Trophoblast cell (in vitro differentiated cells and primary cell): ENCODE measurements at regions not wholly inside any gene's neighbourhood (a gene's known extent, or its start where the extent isn't known, plus 50 kb on each side); places are given as distances from the start of the nearest gene placed in this dataset.

Experiments
- DNase-seq, 2 donors: peaks; one replicate each; pipeline ENCODE4 v3.0.0-alpha.2; 2016
- H2AFZ ChIP-seq: 2 replicates; pipeline ENCODE4 v1.6.1; 2013; ENCODE audit warnings: low read length, moderate library complexity, mild to moderate bottlenecking; ENCODE audit not compliant: insufficient read depth, poor library complexity
- H2AK5ac ChIP-seq: 2 replicates; pipeline ENCODE4 v1.6.1; 2013; ENCODE audit warnings: mild to moderate bottlenecking, low read length
- H2BK120ac ChIP-seq: 2 replicates; pipeline ENCODE4 v1.6.1; 2013; ENCODE audit warnings: low read length, mild to moderate bottlenecking, moderate library complexity; ENCODE audit not compliant: insufficient read depth, poor library complexity
- H2BK12ac ChIP-seq: 2 replicates; pipeline ENCODE4 v1.6.1; 2013; ENCODE audit warnings: mild to moderate bottlenecking, low read length, moderate library complexity
- H2BK5ac ChIP-seq: 2 replicates; pipeline ENCODE4 v1.6.1; 2013; ENCODE audit warnings: low read length, low read depth, moderate library complexity, mild to moderate bottlenecking; ENCODE audit not compliant: poor library complexity
- H3K14ac ChIP-seq: 2 replicates; pipeline ENCODE4 v1.6.1; 2013; ENCODE audit warnings: mild to moderate bottlenecking, low read length
- H3K18ac ChIP-seq: 2 replicates; pipeline ENCODE4 v1.6.1; 2013; ENCODE audit warnings: mild to moderate bottlenecking, low read length
- H3K23ac ChIP-seq: 2 replicates; pipeline ENCODE4 v1.6.1; 2013; ENCODE audit warnings: low read length
- H3K27ac ChIP-seq: 2 replicates; pipeline ENCODE4 v1.5.1; 2013; ENCODE audit warnings: low read depth, mild to moderate bottlenecking, inconsistent platforms, low read length, moderate library complexity
- H3K27me3 ChIP-seq: 2 replicates; pipeline ENCODE4 v1.6.1; 2013; ENCODE audit warnings: inconsistent platforms, mild to moderate bottlenecking, low read length, moderate library complexity; ENCODE audit not compliant: insufficient read depth
- H3K36me3 ChIP-seq, 2 experiments: 1 replicate in 1 of 2; 2 replicates in 1 of 2; pipeline ENCODE4 v1.6.1; 2013; ENCODE audit warnings: low read length in 2 of 2, mild to moderate bottlenecking in 2 of 2, moderate library complexity in 1 of 2; ENCODE audit not compliant: insufficient read depth in 2 of 2, control insufficient read depth in 1 of 2
- H3K4ac ChIP-seq: 2 replicates; pipeline ENCODE4 v1.6.1; 2013; ENCODE audit warnings: low read depth, mild to moderate bottlenecking, low read length, moderate library complexity
- H3K4me1 ChIP-seq, 2 experiments: 1 replicate in 1 of 2; 2 replicates in 1 of 2; pipeline ENCODE4 v1.6.1; 2013; ENCODE audit warnings: low read length in 2 of 2, mild to moderate bottlenecking in 2 of 2, moderate library complexity in 1 of 2; ENCODE audit not compliant: insufficient read depth in 2 of 2, control insufficient read depth in 1 of 2
- H3K4me2 ChIP-seq: 2 replicates; pipeline ENCODE4 v1.6.1; 2013; ENCODE audit warnings: inconsistent platforms, mild to moderate bottlenecking, low read length, moderate library complexity
- H3K4me3 ChIP-seq: 2 replicates; pipeline ENCODE4 v1.5.1; 2013; ENCODE audit warnings: mild to moderate bottlenecking, low read depth, low read length, inconsistent platforms
- H3K79me1 ChIP-seq: one replicate; pipeline ENCODE4 v1.6.1; 2013; ENCODE audit warnings: low read length
- H3K79me2 ChIP-seq: 2 replicates; pipeline ENCODE4 v1.6.1; 2013; ENCODE audit warnings: low read length, mild to moderate bottlenecking; ENCODE audit not compliant: control insufficient read depth, insufficient read depth, poor library complexity
- H3K9ac ChIP-seq: 2 replicates; pipeline ENCODE4 v1.6.1; 2013; ENCODE audit warnings: mild to moderate bottlenecking, low read length
- H3K9me3 ChIP-seq: 2 replicates; pipeline ENCODE4 v1.6.1; 2013; ENCODE audit warnings: low read depth, mild to moderate bottlenecking, control low read depth, inconsistent platforms, low read length; ENCODE audit not compliant: insufficient read depth
- H4K12ac ChIP-seq: 2 replicates; pipeline ENCODE4 v1.6.1; 2013; ENCODE audit warnings: low read depth, mild to moderate bottlenecking, low read length, moderate library complexity
- H4K8ac ChIP-seq: 2 replicates; pipeline ENCODE4 v1.6.1; 2013; ENCODE audit warnings: low read depth, mild to moderate bottlenecking, low read length, moderate library complexity
- H4K91ac ChIP-seq: one replicate; pipeline ENCODE4 v1.6.1; 2013; ENCODE audit warnings: low read depth, mild to moderate bottlenecking, low read length, moderate library complexity
- WGBS: extraction: QIAGEN DNeasy Blood & Tissue Kit; methylation state at CpG from one replicate; pipeline ENCODE4 v1.1.7; 2013; ENCODE audit warnings: missing lambda C conversion rate; ENCODE audit not compliant: insufficient read length, insufficient coverage; ENCODE audit errors: extremely low coverage; 5-methylcytosine and 5-hydroxymethylcytosine counted together

DNA sequence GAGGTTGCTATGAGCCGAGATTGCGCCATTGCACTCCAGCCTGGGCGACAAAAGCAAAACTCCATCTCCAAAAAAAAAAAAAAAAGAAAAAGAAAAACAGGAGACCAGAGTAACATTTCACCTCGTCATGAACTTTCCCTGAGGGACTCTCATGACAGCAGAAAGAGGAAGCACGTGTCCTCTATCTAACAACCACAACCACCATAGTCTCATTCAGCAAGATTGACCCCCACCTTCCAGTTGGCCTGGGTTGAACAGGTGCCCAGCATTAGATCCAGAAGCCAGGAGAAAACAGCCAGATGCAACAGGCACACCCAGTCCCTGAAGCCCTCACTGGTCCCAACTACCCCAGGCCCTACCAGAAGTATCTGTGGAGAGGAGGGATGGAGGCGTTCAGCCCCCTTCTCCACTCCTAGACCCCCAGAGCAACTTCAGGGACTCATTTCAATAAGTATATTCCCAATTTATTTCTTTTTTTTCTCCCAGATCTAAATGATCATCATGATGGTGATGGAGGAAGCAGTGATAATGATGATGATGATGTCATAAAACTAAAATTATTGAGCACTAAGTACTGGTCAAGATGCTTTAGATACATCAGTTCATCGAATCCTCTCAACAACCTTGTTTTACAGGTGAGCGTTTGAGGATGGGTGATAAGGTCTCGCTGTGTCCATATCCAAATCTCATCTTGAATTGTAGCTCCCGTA is 235.0 kb downstream of the EFCAB11 start:
- Histone ChIP-seq H3K27ac (no peak overlapping the region), H3K27me3 (no peaks in the 10 kb centered on the region), H3K79me1 (no peaks in the 10 kb centered on the region), H3K79me2 (no peaks in the 10 kb centered on the region), H2AK5ac (no peak overlapping the region), H4K8ac (no peak overlapping the region), H3K4me3 (no peak overlapping the region), H3K4me2 (no peak overlapping the region), H4K91ac (no peak overlapping the region), H3K36me3 (no peaks in the 10 kb centered on the region), H2BK5ac (no peak overlapping the region), H2BK120ac (no peak overlapping the region), H3K23ac (no peak overlapping the region), H3K14ac (no peak overlapping the region), H3K9ac (no peak overlapping the region), H3K4me1 (no peaks in the 10 kb centered on the region), H4K12ac (no peak overlapping the region), H3K18ac (no peak overlapping the region), H2BK12ac (no peak overlapping the region), H2AFZ (no peak overlapping the region), H3K9me3 (no peaks in the 10 kb centered on the region), H3K4ac (no peak overlapping the region)
- no CpG with 5 or more reads among the region's 10 CpGs for WGBS
- no peak for DNase-seq

DNA sequence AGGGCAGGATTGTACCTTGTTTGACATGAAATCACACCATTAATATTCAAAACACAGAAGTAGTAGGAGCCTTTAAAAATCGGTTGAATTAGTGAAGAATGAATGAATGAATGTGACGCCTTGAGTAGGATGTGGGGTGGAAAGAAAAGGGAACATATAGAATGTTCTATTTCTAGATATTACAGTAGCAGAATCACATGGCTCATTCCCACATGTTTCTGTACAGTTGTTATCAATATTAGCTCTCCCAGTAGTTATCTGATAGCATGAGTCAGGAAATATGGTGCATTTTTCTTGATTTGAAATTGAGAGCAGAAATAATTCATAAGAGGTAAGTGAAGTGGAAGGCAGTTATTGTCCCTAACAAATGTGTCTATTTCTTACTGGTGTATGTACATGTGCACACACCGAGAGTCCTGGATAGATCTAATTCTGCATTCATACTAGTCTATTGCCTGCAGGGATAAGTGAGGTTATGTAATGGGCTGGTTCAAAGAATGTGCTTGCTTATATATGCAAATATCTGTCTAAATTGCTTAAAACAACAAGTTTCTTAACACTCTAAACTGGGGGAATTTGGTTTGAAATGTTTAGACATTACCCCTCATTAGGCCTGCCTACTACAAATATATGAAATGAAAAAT is 245.4 kb downstream of the EFCAB11 start:
- H3K4me1 ChIP-seq: no peaks in the 10 kb centered on the region
- no peaks in the 10 kb centered on the region for H3K27me3 ChIP-seq
- H3K14ac ChIP-seq: no peak overlapping the region
- H2BK120ac ChIP-seq: no peak overlapping the region
- H4K91ac ChIP-seq: no peak overlapping the region
- H3K79me1 ChIP-seq: no peaks in the 10 kb centered on the region
- no peak overlapping the region for H3K4ac ChIP-seq
- no peaks in the 10 kb centered on the region for H3K9me3 ChIP-seq
- H2BK5ac ChIP-seq: no peak overlapping the region
- H2BK12ac ChIP-seq: no peak overlapping the region
- H3K9ac ChIP-seq: no peak overlapping the region
- H3K4me2 ChIP-seq: no peak overlapping the region
- DNase-seq: no peak
- H2AFZ ChIP-seq: no peak overlapping the region
- no peak overlapping the region for H3K18ac ChIP-seq
- H3K23ac ChIP-seq: no peak overlapping the region
- no peaks in the 10 kb centered on the region for H3K79me2 ChIP-seq
- no peak overlapping the region for H2AK5ac ChIP-seq
- H4K12ac ChIP-seq: no peak overlapping the region
- no peak overlapping the region for H3K27ac ChIP-seq
- no peaks in the 10 kb centered on the region for H3K36me3 ChIP-seq
- H3K4me3 ChIP-seq: no peak overlapping the region
- no peak overlapping the region for H4K8ac ChIP-seq
- WGBS: 100% methylated on average over 2 of the region's 3 CpGs

- H2AK5ac ChIP-seq: no peak overlapping the region
- peaks cover 2% of the 10 kb centered on the region for H3K9me3 ChIP-seq
- no peaks in the 10 kb centered on the region for H3K27me3 ChIP-seq
- H3K4ac ChIP-seq: no peak overlapping the region
- H3K4me2 ChIP-seq: no peak overlapping the region
- H3K27ac ChIP-seq: no peak overlapping the region
- H2BK12ac ChIP-seq: no peak overlapping the region
- no peak overlapping the region for H3K14ac ChIP-seq
- H4K91ac ChIP-seq: no peak overlapping the region
- no peak overlapping the region for H2AFZ ChIP-seq
- no peaks in the 10 kb centered on the region for H3K79me2 ChIP-seq
- H3K4me1 ChIP-seq: peaks cover 2% of the 10 kb centered on the region in 2 experiments
- WGBS: no CpG with 5 or more reads among the region's 2 CpGs
- H4K8ac ChIP-seq: no peak overlapping the region
- H3K9ac ChIP-seq: no peak overlapping the region
- no peak overlapping the region for H2BK5ac ChIP-seq
- H3K23ac ChIP-seq: no peak overlapping the region
- H2BK120ac ChIP-seq: no peak overlapping the region
- no peak overlapping the region for H3K18ac ChIP-seq
- H3K79me1 ChIP-seq: peaks cover 2% of the 10 kb centered on the region
- no peak overlapping the region for H3K4me3 ChIP-seq
- H4K12ac ChIP-seq: no peak overlapping the region
- no peak for DNase-seq
- no peaks in the 10 kb centered on the region for H3K36me3 ChIP-seq
Observed at GRCh38 chr14:89707086-89707485, 247.4 kb downstream of the EFCAB11 start.

- Histone ChIP-seq H3K4me3 (no peak overlapping the region), H4K91ac (peak overlapping the region; percentile 7), H4K8ac (no peak overlapping the region), H2BK120ac (peak overlapping the region; percentile 63), H4K12ac (no peak overlapping the region), H3K9me3 (peaks cover 3% of the 10 kb centered on the region), H3K4me2 (no peak overlapping the region), H3K14ac (peak overlapping the region; percentile 36), H2AFZ (no peak overlapping the region), H3K27me3 (no peaks in the 10 kb centered on the region), H2BK5ac (peak overlapping the region; percentile 27), H3K79me1 (peaks cover 14% of the 10 kb centered on the region), H3K4ac (no peak overlapping the region), H3K9ac (no peak overlapping the region), H3K36me3 (peaks cover 0 to 3% of the 10 kb centered on the region in 2 experiments), H3K18ac (no peak overlapping the region), H3K79me2 (peaks cover 1% of the 10 kb centered on the region), H3K4me1 (peaks cover 12 to 14% of the 10 kb centered on the region in 2 experiments), H3K23ac (no peak overlapping the region), H3K27ac (no peak overlapping the region), H2BK12ac (peak overlapping the region; percentile 74), H2AK5ac (no peak overlapping the region)
- no CpG with 5 or more reads among the region's 2 CpGs for WGBS
- DNase-seq: no peak
Observed at GRCh38 chr14:89702876-89703200, 251.7 kb downstream of the EFCAB11 start.
